ENCODE measurements at regions not wholly inside any gene's neighbourhood (a gene's known extent, or its start where the extent isn't known, plus 50 kb on each side); places are given as distances from the start of the nearest gene placed in this dataset.

GRCh38 chr5:4081466-4081865 is 485.8 kb downstream of the IRX1 start:
- H3K27me3 Mint-ChIP-seq = no peaks in the 10 kb centered on the region
- H3K27ac Mint-ChIP-seq = no peak overlapping the region
- peaks cover 1% of the 10 kb centered on the region for H3K9me3 Mint-ChIP-seq
- no peaks in the 10 kb centered on the region for H3K36me3 Mint-ChIP-seq
- no peak for DNase-seq
- H3K4me1 Mint-ChIP-seq = no peaks in the 10 kb centered on the region
- no peak overlapping the region for H3K4me3 Mint-ChIP-seq

- Mint-ChIP-seq H3K4me3 (no peak overlapping the region), H3K9me3 (peaks cover 1% of the 10 kb centered on the region), H3K36me3 (no peaks in the 10 kb centered on the region), H3K27ac (no peak overlapping the region), H3K27me3 (no peaks in the 10 kb centered on the region), H3K4me1 (no peaks in the 10 kb centered on the region)
- no peak for DNase-seq
Observed at GRCh38 chr5:4082966-4083564, 487.4 kb downstream of the IRX1 start.

GRCh38 chr5:4083591-4084337 is 488.1 kb downstream of the IRX1 start:
- H3K36me3 Mint-ChIP-seq = no peaks in the 10 kb centered on the region
- H3K27me3 Mint-ChIP-seq = no peaks in the 10 kb centered on the region
- H3K27ac Mint-ChIP-seq = no peak overlapping the region
- peaks cover 1% of the 10 kb centered on the region for H3K9me3 Mint-ChIP-seq
- no peak overlapping the region for H3K4me3 Mint-ChIP-seq
- no peaks in the 10 kb centered on the region for H3K4me1 Mint-ChIP-seq
- no peak for DNase-seq

GRCh38 chr5:4086081-4086480 is 490.4 kb downstream of the IRX1 start:
- Mint-ChIP-seq H3K9me3 (no peaks in the 10 kb centered on the region), H3K4me1 (no peaks in the 10 kb centered on the region), H3K36me3 (no peaks in the 10 kb centered on the region), H3K4me3 (no peak overlapping the region), H3K27ac (no peak overlapping the region), H3K27me3 (no peaks in the 10 kb centered on the region)
- no peak for DNase-seq

GRCh38 chr5:4087110-4087509 is 491.5 kb downstream of the IRX1 start:
- DNase-seq = no peak
- Mint-ChIP-seq H3K27ac (no peak overlapping the region), H3K27me3 (no peaks in the 10 kb centered on the region), H3K9me3 (no peaks in the 10 kb centered on the region), H3K4me1 (no peaks in the 10 kb centered on the region), H3K36me3 (no peaks in the 10 kb centered on the region), H3K4me3 (no peak overlapping the region)

- H3K4me3 Mint-ChIP-seq = no peak overlapping the region
Observed at GRCh38 chr5:4089087-4089486, 493.5 kb downstream of the IRX1 start.

GRCh38 chr5:4093236-4093635 is 497.6 kb downstream of the IRX1 start:
- no peaks in the 10 kb centered on the region for H3K9me3 Mint-ChIP-seq
- no peaks in the 10 kb centered on the region for H3K4me1 Mint-ChIP-seq

More at GRCh38 chr5:4089087-4089486, 493.5 kb downstream of the IRX1 start:
- Mint-ChIP-seq H3K9me3 (no peaks in the 10 kb centered on the region), H3K27me3 (no peaks in the 10 kb centered on the region), H3K36me3 (no peaks in the 10 kb centered on the region), H3K4me1 (no peaks in the 10 kb centered on the region), H3K27ac (no peak overlapping the region)
- DNase-seq = no peak

GRCh38 chr5:4093970-4094369 is 498.3 kb downstream of the IRX1 start:
- no peak for DNase-seq
- Mint-ChIP-seq H3K36me3 (no peaks in the 10 kb centered on the region), H3K4me3 (no peak overlapping the region), H3K27ac (no peak overlapping the region), H3K27me3 (no peaks in the 10 kb centered on the region), H3K4me1 (no peaks in the 10 kb centered on the region), H3K9me3 (no peaks in the 10 kb centered on the region)

More at GRCh38 chr5:4093236-4093635, 497.6 kb downstream of the IRX1 start:
- Mint-ChIP-seq H3K27ac (no peak overlapping the region), H3K27me3 (no peaks in the 10 kb centered on the region), H3K36me3 (no peaks in the 10 kb centered on the region), H3K4me3 (no peak overlapping the region)
- DNase-seq = no peak

GRCh38 chr5:4095918-4096630 is 500.4 kb downstream of the IRX1 start:
- Mint-ChIP-seq H3K36me3 (no peaks in the 10 kb centered on the region), H3K27ac (no peak overlapping the region), H3K27me3 (no peaks in the 10 kb centered on the region), H3K4me1 (no peaks in the 10 kb centered on the region), H3K9me3 (no peaks in the 10 kb centered on the region), H3K4me3 (no peak overlapping the region)
- DNase-seq = no peak

GRCh38 chr5:4097199-4097598 is 501.6 kb downstream of the IRX1 start:
- DNase-seq = no peak
- Mint-ChIP-seq H3K27ac (no peak overlapping the region), H3K4me1 (no peaks in the 10 kb centered on the region), H3K36me3 (no peaks in the 10 kb centered on the region), H3K4me3 (no peak overlapping the region), H3K27me3 (no peaks in the 10 kb centered on the region), H3K9me3 (no peaks in the 10 kb centered on the region)

GRCh38 chr5:4098226-4098625 is 502.6 kb downstream of the IRX1 start:
- H3K27me3 Mint-ChIP-seq = no peaks in the 10 kb centered on the region
- DNase-seq = no peak

GRCh38 chr5:4099386-4099785 is 503.8 kb downstream of the IRX1 start:
- no peak for DNase-seq
- H3K36me3 Mint-ChIP-seq = no peaks in the 10 kb centered on the region
- no peak overlapping the region for H3K27ac Mint-ChIP-seq
- H3K9me3 Mint-ChIP-seq = peaks cover 1% of the 10 kb centered on the region
- no peak overlapping the region for H3K4me3 Mint-ChIP-seq
- H3K27me3 Mint-ChIP-seq = no peaks in the 10 kb centered on the region
- no peaks in the 10 kb centered on the region for H3K4me1 Mint-ChIP-seq

More at GRCh38 chr5:4098226-4098625, 502.6 kb downstream of the IRX1 start:
- H3K36me3 Mint-ChIP-seq = no peaks in the 10 kb centered on the region
- H3K9me3 Mint-ChIP-seq = peaks cover 1% of the 10 kb centered on the region
- no peak overlapping the region for H3K27ac Mint-ChIP-seq
- H3K4me3 Mint-ChIP-seq = no peak overlapping the region
- H3K4me1 Mint-ChIP-seq = no peaks in the 10 kb centered on the region

GRCh38 chr5:4100739-4101138 is 505.1 kb downstream of the IRX1 start:
- H3K4me3 Mint-ChIP-seq = no peak overlapping the region
- no peak for DNase-seq
- H3K9me3 Mint-ChIP-seq = peaks cover 1% of the 10 kb centered on the region
- no peaks in the 10 kb centered on the region for H3K36me3 Mint-ChIP-seq
- H3K27ac Mint-ChIP-seq = no peak overlapping the region
- H3K4me1 Mint-ChIP-seq = no peaks in the 10 kb centered on the region
- no peaks in the 10 kb centered on the region for H3K27me3 Mint-ChIP-seq

- H3K36me3 Mint-ChIP-seq = no peaks in the 10 kb centered on the region
Observed at GRCh38 chr5:4101189-4101588, 505.6 kb downstream of the IRX1 start.

GRCh38 chr5:4104831-4105597 is 509.4 kb downstream of the IRX1 start:
- peaks cover 1% of the 10 kb centered on the region for H3K9me3 Mint-ChIP-seq
- H3K4me3 Mint-ChIP-seq = no peak overlapping the region
- no peak for DNase-seq
- no peaks in the 10 kb centered on the region for H3K27me3 Mint-ChIP-seq
- no peaks in the 10 kb centered on the region for H3K36me3 Mint-ChIP-seq
- H3K27ac Mint-ChIP-seq = no peak overlapping the region
- H3K4me1 Mint-ChIP-seq = no peaks in the 10 kb centered on the region

More at GRCh38 chr5:4101189-4101588, 505.6 kb downstream of the IRX1 start:
- Mint-ChIP-seq H3K27me3 (no peaks in the 10 kb centered on the region), H3K4me3 (no peak overlapping the region), H3K27ac (no peak overlapping the region), H3K9me3 (peaks cover 1% of the 10 kb centered on the region), H3K4me1 (no peaks in the 10 kb centered on the region)
- DNase-seq = no peak
